Brain microvascular endothelial cell (primary cell): ENCODE measurements at regions not wholly inside any gene's neighbourhood (a gene's known extent, or its start where the extent isn't known, plus 50 kb on each side); places are given as distances from the start of the nearest gene placed in this dataset.

Experiments
- DNase-seq: peaks from one replicate; pipeline ENCODE4 v3.0.0-alpha.2; 2020
- H3K27ac ChIP-seq: fragments of 250-450 bp; sonication (Bioruptor Pico); 2 replicates; pipeline ENCODE4 v1.5.1; 2020; ENCODE audit warnings: mild to moderate bottlenecking, moderate library complexity
- H3K27me3 ChIP-seq: fragments of 250-450 bp; sonication (Bioruptor Pico); replicated peaks from 2 replicates; pipeline ENCODE4 v1.5.1; 2020; ENCODE audit warnings: mild to moderate bottlenecking
- H3K36me3 ChIP-seq: fragments of 250-450 bp; sonication (Bioruptor Pico); replicated peaks from 2 replicates; pipeline ENCODE4 v1.5.1; 2020; ENCODE audit warnings: mild to moderate bottlenecking
- H3K4me3 ChIP-seq: 2 replicates; pipeline ENCODE4 v1.5.1; 2011; ENCODE audit warnings: low read depth, mild to moderate bottlenecking, control low read depth, low read length, moderate library complexity
- in situ Hi-C: cut with HindIII; loops from 2 replicates; pipeline ENCODE4 v1.10.0; 2017; ENCODE audit warnings: low sequenced_read_pairs, low pct_ligation_motif_present
- TF ChIP-seq, protein P1 (sequence below): IDR thresholded peaks from 2 replicates; pipeline ENCODE4 v1.5.1; 2011; ENCODE audit warnings: low read depth, mild to moderate bottlenecking, moderate library complexity, low read length, control low read depth, inconsistent platforms; ENCODE audit errors: missing control alignments

DNA sequence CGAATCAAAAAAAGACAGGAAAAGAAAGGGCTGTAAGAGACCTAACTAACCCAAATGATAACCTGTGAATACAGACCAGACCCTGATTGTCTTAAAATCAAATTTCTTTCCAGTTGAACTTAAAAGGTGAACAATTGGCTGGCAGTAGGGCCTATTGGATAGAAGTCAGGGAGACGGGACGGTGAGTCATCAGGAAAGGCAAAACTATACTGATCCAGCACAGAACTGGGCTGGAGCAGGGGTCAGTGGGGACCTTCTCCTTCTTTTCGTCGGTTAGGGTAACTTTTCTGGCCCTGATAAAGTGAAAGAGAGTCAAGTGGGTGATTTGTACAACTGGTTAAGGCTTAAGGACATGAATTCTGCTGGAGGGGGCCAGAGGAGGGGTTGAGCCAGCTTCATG, 84.9 kb upstream of the OTX2 start:
- H3K27me3 ChIP-seq: no peaks in the 10 kb centered on the region
- TF ChIP-seq, protein P1, sequence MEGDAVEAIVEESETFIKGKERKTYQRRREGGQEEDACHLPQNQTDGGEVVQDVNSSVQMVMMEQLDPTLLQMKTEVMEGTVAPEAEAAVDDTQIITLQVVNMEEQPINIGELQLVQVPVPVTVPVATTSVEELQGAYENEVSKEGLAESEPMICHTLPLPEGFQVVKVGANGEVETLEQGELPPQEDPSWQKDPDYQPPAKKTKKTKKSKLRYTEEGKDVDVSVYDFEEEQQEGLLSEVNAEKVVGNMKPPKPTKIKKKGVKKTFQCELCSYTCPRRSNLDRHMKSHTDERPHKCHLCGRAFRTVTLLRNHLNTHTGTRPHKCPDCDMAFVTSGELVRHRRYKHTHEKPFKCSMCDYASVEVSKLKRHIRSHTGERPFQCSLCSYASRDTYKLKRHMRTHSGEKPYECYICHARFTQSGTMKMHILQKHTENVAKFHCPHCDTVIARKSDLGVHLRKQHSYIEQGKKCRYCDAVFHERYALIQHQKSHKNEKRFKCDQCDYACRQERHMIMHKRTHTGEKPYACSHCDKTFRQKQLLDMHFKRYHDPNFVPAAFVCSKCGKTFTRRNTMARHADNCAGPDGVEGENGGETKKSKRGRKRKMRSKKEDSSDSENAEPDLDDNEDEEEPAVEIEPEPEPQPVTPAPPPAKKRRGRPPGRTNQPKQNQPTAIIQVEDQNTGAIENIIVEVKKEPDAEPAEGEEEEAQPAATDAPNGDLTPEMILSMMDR: no peak
- DNase-seq: no peak
- in situ Hi-C loops: no loop called here
- no peaks in the 10 kb centered on the region for H3K36me3 ChIP-seq
- H3K27ac ChIP-seq: no peak overlapping the region
- no peak overlapping the region for H3K4me3 ChIP-seq

DNA sequence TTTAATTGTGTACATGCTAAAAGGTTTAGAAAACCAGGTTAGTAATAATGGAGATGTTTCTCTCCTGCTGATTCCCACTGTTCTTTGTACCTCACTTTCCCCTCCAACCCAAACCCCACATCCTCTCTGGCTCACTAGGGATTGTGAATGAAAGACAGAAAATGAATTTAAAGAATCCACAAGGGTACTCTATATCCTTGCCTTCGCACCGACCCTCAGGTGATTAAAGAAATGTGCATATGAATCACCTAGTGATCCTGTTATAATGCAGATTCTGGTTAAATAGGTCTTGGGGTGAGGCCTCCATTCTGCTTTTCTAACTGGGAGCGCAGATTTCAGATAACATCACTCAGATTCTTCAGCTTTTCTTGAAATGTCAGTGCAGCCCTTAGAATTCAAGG, 84.3 kb upstream of the OTX2 start:
- H3K4me3 ChIP-seq: no peak overlapping the region
- H3K36me3 ChIP-seq: no peaks in the 10 kb centered on the region
- TF ChIP-seq, protein P1: no peak
- no peak for DNase-seq
- in situ Hi-C loops: no loop called here
- H3K27ac ChIP-seq: no peak overlapping the region
- no peaks in the 10 kb centered on the region for H3K27me3 ChIP-seq

DNA sequence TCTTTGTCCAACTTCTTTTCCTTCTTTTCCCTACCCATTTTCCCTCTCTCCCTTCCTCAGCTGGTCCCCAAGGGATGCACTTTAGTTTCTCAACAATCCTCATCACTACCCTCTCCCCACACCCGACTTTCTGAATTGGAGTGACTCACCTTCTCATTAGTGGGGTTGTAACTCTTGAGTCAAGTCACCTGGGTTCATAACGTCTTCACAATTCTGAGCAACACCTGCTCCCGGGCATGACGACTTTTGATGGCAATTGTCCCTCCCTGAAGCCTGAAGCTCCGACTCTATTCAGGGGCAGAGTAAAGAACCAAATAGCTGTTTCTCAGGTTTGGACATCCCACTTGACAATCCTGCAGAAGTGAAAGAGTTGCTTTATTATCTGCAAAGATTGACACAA, 82.7 kb upstream of the OTX2 start:
- in situ Hi-C loops: no loop called here
- no peaks in the 10 kb centered on the region for H3K36me3 ChIP-seq

DNA sequence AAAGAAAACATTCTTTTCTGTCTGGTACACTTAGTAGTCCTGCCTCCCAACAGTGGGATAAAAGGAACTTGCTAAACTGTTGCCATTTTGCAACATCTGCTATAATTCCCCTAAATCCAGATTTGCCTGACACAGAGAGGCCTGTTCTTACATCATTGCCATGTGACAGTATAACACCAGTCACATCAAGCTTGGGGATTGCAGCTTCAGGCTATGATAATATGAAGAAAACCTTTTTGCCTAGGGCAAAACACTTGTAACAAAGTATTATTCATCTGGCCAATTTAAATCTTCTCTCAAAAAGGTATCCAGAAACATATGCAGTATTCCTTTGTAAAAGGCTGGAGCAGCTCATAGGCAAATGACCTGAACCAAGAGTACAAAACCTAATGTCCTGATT, 80.9 kb upstream of the OTX2 start:
- in situ Hi-C loops: no loop called here
- no peak for DNase-seq
- Histone ChIP-seq H3K4me3 (no peak overlapping the region), H3K27me3 (no peaks in the 10 kb centered on the region), H3K27ac (no peak overlapping the region), H3K36me3 (no peaks in the 10 kb centered on the region)
- TF ChIP-seq, protein P1: no peak

More for the DNA sequence above, 82.7 kb upstream of the OTX2 start:
- no peak for DNase-seq
- no peak overlapping the region for H3K27ac ChIP-seq
- H3K27me3 ChIP-seq: no peaks in the 10 kb centered on the region
- no peak overlapping the region for H3K4me3 ChIP-seq
- TF ChIP-seq, protein P1: no peak

DNA sequence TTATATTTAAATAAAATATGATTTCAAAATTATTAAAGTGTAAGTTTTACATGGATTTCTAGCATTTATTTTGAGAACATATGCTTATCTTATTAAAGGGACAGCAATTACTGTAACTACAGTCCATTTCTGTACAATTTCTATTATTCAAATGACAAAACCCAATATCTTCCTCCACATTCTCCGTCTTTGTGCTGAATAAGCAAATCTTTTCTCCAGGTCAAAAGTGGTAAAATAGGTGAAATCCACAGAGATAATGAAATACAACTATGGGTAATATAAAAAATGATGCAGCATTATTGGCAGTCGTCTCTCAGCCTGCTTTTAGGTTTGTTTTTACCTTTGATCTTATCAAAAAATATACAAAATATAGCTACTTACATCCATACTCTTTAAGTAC, 79.4 kb upstream of the OTX2 start:
- Histone ChIP-seq H3K36me3 (no peaks in the 10 kb centered on the region), H3K27me3 (no peaks in the 10 kb centered on the region), H3K4me3 (no peak overlapping the region), H3K27ac (no peak overlapping the region)
- DNase-seq: no peak
- TF ChIP-seq, protein P1: no peak
- in situ Hi-C loops: no loop called here

DNA sequence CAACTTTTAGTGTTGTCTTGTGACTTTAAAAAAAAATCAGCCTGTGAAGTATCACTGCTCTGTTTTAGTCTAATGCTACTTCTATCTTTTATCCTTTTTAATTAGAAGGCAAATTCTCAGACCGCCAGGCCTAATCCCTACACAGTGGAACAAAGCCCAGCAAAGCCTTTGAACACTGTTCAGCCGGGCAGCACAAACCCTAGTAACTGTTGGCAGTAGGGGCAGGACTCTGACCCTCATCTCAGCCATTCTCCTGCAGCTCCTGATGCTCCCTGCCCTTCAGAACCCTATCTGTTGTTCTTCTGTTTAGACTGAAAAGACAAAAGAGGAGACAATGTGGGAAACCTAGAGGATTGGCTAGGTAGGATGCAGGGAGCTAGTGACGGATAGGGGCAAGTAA, 78.0 kb upstream of the OTX2 start:
- no peak overlapping the region for H3K4me3 ChIP-seq
- H3K36me3 ChIP-seq: no peaks in the 10 kb centered on the region
- H3K27me3 ChIP-seq: no peaks in the 10 kb centered on the region
- TF ChIP-seq, protein P1: no peak
- in situ Hi-C loops: no loop called here
- H3K27ac ChIP-seq: no peak overlapping the region
- DNase-seq: no peak
